NCI-H128 (cell line): ENCODE measurements at regions not wholly inside any gene's neighbourhood (a gene's known extent, or its start where the extent isn't known, plus 50 kb on each side); places are given as distances from the start of the nearest gene placed in this dataset.
"Not testable (repeated sequence)": the region's sequence is repeated elsewhere in the genome, so short reads cannot be mapped to it uniquely, and the experiment has no call there.

Source experiments
- DNase-seq: peaks from one replicate; lab custom pipeline; 2025; ENCODE audit not compliant: unreplicated experiment; lab: John Stamatoyannopoulos, UW

DNA sequence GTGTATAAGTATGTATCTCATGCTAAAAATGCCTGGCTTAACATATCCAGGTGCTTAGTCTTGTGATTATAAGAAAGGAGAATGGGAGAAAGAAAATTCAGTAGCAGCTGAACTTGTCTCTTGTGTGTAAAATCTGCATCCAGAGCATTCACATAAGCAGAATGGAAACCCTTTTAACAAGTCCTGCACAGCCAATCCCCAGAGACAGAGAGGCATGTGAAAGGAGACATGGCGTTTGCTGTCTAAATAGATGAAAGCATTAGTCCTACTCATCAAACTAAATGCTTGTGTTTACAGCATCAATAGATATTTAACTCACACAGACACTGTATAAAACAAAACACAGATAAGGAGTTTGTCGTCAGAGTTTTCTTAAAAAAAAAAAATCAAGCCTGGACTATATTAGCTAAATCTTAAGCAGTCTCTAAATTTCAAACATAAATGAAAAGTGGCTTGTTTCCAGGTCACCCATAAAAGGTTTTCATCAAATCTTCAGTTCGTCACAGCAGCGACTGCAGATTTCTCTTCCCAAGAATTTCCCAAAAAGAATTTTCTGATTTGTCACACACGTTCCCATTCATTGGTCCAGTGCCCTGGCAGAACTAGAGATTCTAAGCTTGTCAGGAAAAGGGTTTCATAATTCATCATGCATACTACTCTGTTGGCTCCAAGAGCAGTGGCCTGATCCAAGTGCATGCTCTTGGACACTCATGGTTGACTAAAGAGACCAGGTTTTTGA lies 249.2 kb downstream of the BTG1 start:
- no peak for DNase-seq

- DNase-seq, result no peak
These were observed 250.7 kb downstream of the BTG1 start for GRCh38 chr12:91894911-91895310.

DNA sequence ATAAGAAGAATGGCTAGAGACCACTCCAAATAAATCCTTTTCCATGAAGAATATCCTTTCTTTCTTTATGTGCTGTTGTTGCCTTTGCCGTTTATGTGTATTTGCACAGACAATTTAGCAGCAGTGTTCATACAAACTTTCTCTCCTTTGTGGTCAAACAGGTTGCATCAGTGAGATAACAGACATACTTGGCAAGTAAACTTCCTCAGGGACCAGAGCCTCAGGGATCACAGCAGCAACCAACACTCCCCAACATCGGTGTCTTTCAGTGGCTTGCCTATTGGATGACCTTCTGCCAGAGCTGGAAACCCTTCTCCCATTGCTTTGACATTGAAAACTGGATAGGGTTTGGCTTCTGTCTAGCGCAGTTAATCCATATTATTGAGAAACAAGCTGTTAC lies 252.2 kb downstream of the BTG1 start:
- DNase-seq, result no peak

GRCh38 chr12:91892081-91892855 lies 253.4 kb downstream of the BTG1 start:
- no peak for DNase-seq

DNA sequence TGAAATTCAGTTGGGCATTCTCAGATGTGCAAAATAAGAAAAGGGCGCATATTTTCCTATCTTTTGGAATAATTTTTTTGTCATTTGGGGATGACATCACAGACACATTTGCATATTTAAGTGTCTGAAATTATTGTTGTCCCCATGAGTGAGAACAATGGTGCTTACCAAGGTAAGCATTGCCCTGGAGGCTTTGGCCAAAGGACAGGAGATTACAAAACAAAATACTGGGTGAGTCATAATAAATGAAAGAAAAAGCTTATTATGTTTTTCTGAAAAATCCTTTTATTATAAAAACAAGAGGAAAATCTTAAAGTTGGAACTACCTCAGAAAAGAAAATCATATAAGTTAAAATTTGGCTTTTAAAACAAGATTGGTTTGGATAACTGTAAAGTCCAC lies 254.9 kb downstream of the BTG1 start:
- DNase-seq, result no peak

GRCh38 chr12:91889910-91890309 lies 255.7 kb downstream of the BTG1 start:
- DNase-seq, result no peak

GRCh38 chr12:91889059-91889458 lies 256.6 kb downstream of the BTG1 start:
- DNase-seq, result no peak

DNA sequence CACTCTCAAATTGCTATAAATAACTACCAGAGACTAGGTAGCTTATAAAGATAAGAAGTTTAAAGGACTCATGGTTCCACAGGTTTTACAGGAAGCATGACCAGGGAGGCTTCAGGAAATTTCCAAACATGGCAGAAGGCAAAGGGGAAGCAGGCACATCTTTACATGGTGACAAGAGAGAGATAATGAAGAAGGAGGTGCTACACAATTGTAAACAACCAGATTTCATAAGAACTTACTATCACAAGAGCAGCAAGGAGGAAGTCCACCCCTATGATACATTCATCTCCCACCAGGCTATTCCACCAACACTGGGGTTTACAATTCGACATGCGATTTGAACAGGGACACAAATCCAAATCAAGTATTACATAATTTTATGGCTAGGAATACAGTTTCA lies 257.7 kb downstream of the BTG1 start:
- no peak for DNase-seq

DNA sequence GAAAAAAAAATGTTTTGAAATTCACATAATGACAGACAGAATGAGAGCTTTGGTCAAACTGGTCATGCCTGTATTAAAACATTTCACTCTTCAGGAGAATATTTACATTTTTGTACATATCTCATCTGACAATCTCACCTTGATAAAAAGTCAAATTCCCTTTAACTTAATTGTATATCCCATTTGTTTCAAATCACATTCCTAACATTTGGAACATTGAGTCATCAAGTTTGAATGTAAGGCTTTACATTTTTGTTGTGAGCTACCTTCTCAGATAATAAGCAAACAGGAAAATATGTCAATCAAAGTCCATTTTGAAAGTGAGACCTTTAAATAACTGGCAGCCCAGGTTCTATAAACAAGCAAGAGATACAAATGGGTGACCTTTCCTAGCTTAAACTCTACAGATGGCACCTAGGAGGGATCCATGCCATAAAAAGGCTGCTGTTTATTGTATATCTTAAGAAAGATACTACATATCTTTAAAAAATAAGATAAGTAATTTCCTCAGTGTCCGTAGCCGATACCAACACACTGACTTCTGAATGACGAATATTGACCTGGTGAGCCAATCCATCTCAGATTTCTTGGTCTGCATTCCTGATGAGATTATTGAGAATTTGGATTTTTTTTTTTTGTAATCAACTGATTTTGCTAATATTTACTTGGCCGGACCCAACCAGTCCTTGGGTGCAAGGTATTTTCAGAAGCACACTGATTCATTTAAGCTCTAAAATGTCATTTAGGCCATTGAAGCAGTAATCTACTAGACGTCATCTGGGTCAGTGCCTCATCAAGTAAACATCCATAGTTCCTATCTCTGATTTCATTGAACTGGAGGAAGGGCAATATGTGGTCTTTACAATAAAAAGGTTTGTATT lies 259.6 kb downstream of the BTG1 start:
- no peak for DNase-seq

- DNase-seq, result no peak
These were observed 261.4 kb downstream of the BTG1 start for GRCh38 chr12:91884230-91884629.

- DNase-seq, result no peak
These were observed 261.8 kb downstream of the BTG1 start for GRCh38 chr12:91883811-91884210.

DNA sequence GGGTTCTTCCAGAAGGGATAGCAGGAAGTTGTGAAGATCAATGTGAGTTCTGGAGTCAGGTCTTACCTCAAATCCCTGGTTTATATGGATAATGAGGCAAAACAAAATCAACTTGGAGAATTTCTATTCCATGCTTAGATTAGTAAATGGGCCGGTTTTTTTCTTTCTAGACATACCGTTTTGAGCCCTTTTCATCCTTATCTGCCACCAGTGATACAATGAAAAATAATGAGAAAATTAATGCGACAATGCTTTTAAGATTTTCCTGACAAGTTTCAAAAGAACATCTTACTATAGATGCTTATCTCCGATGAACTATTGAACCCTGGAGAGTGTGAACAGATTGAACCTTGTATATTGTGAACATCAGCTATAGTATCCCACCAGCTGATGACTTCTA lies 262.7 kb downstream of the BTG1 start:
- DNase-seq, result no peak

DNA sequence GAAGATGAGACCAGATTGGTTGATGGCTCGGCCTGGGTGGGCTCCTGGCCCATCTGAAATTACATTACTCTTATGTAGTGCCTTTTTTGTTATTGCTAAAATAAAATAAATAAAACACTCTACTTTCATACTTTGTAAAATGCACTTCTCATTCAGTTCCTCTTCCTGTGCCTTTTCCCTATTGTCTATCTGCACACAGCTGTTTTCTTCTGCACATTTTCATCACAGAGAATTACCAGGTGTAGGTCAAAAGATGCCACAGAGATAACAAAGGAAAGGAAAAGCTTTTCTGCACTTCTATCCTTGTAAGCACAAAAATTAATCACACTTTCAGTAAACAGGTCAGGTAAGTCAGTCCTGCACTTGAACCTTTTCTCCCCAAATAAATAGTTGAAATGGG lies 265.1 kb downstream of the BTG1 start:
- DNase-seq, result no peak

GRCh38 chr12:91877456-91878235 lies 268.0 kb downstream of the BTG1 start:
- no peak for DNase-seq

DNA sequence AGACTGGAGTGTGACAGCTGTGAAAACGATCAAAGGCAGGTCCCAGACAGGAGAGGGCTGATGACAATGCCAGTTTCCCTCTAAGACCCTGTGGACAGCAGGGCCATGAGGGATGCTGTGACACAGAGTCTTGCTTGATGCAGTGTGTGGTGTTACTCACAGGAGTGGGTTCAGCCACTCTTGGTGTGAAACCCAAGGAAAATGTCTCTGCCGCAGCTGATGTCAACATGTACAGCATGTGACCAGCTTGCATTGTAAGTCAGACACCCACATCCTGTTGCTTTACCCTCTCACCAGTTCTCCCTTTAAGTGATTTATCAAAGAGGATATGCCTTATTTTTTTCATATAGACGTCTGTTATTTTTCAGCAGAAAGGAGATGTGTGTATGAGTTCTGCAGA lies 268.6 kb downstream of the BTG1 start:
- no peak for DNase-seq

GRCh38 chr12:91875671-91876070 lies 270.0 kb downstream of the BTG1 start:
- not testable (repeated sequence) for DNase-seq

DNA sequence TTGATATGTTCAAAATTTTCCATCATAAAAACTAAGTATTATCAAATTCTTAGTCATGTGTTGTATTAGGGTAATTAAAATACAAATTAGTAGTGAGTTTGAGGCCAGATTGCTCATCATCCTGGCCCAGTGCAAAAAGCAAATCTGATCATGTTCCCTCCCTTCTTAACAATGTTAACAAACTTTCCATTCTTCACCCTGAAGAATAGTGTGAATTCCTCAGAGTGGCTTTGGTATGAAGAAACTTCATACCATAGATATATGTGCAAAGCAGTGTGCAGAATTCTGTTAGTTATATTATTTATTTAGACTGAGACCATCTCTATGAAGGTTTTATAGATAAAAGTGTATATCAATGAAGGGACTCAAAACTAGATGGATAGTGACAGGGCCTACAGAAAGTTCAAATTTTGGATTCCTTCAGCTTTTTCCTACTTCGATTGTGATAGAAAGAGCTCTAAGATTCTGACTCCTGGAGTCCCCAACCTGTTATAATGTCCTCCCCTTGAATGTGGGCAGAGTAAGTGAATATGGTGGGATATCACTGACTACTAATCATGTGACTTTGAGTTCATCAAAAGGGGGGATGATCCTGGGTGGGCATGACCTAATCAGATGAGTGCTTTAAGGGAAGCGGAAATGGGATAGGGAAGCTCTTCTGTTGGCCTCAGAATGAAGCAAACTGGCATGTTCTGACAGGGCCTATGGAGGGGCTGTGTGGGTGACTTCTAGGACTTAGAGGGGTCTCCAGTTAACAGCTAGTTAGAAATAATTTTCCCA lies 271.4 kb downstream of the BTG1 start:
- DNase-seq, result no peak

- DNase-seq, result no peak
These were observed 273.9 kb downstream of the BTG1 start for GRCh38 chr12:91871751-91872150.

- DNase-seq, result no peak
These were observed 274.6 kb downstream of the BTG1 start for GRCh38 chr12:91870872-91871707.
